ENCODE measurements at regions not wholly inside any gene's neighbourhood (a gene's known extent, or its start where the extent isn't known, plus 50 kb on each side); places are given as distances from the start of the nearest gene placed in this dataset.
"Not testable (repeated sequence)": the region's sequence is repeated elsewhere in the genome, so short reads cannot be mapped to it uniquely, and the experiment has no call there.

DNA sequence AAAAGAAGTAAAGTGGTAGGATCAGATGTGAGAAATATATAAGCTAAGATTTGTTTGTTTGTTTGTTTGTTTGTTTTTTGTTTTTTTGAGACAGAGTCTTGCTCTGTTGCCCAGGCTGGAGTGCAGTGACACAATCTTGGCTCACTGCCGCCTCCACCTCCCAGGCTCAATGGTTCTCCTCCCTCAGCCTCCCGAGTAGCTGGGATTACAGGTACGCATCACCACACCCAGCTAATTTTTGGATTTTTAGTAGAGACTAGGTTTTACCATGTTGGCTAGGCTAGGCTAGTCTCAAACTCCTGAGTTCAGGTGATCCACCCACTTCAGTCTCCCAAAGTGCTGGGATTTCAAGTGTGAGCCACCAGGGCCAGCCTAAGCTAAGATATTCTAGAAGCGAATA is 4817.1 kb upstream of the OR11H1 start:
- TF ChIP-seq POLR2A (IDR thresholded peaks at IDR 0.05) = not testable (repeated sequence)
- TF ChIP-seq, protein P1, sequence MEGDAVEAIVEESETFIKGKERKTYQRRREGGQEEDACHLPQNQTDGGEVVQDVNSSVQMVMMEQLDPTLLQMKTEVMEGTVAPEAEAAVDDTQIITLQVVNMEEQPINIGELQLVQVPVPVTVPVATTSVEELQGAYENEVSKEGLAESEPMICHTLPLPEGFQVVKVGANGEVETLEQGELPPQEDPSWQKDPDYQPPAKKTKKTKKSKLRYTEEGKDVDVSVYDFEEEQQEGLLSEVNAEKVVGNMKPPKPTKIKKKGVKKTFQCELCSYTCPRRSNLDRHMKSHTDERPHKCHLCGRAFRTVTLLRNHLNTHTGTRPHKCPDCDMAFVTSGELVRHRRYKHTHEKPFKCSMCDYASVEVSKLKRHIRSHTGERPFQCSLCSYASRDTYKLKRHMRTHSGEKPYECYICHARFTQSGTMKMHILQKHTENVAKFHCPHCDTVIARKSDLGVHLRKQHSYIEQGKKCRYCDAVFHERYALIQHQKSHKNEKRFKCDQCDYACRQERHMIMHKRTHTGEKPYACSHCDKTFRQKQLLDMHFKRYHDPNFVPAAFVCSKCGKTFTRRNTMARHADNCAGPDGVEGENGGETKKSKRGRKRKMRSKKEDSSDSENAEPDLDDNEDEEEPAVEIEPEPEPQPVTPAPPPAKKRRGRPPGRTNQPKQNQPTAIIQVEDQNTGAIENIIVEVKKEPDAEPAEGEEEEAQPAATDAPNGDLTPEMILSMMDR (IDR thresholded peaks at IDR 0.05) = not testable (repeated sequence)

Measured in upper lobe of left lung (tissue), 4 donors.